HEK293T (cell line): ENCODE measurements at regions not wholly inside any gene's neighbourhood (a gene's known extent, or its start where the extent isn't known, plus 50 kb on each side); places are given as distances from the start of the nearest gene placed in this dataset.

Experiments
- CTCF ChIA-PET: fragments of 350-600 bp; formaldehyde crosslinking; extraction: SDS; loops from one replicate; lab custom pipeline; 2021; ENCODE audit warnings: antibody characterized with exemption, inconsistent platforms; lab: Yijun Ruan, JAX
- POLR2A ChIA-PET: fragments of 350-600 bp; formaldehyde crosslinking; extraction: SDS; loops from one replicate; lab custom pipeline; 2020; ENCODE audit warnings: antibody characterized with exemption, inconsistent platforms; lab: Yijun Ruan, JAX
- DNase-seq: peaks from one replicate; pipeline ENCODE4 v3.0.0; 2012; ENCODE audit warnings: mixed read lengths; ENCODE audit errors: extremely low spot score
- ARNT ChIP-seq: fragments of 450-650 bp; IDR thresholded peaks from 2 replicates; pipeline ENCODE4 v1.6.1; 2017; ENCODE audit warnings: mild to moderate bottlenecking
- BHLHE40 ChIP-seq: fragments of 450-650 bp; IDR thresholded peaks from 2 replicates; pipeline ENCODE4 v1.6.1; 2016; ENCODE audit warnings: mild to moderate bottlenecking, moderate library complexity, borderline replicate concordance
- CTBP1 ChIP-seq: fragments of 450-650 bp; IDR thresholded peaks from 2 replicates; pipeline ENCODE4 v1.6.1; 2016; ENCODE audit warnings: borderline replicate concordance
- ELF4 ChIP-seq: fragments of 450-650 bp; IDR thresholded peaks from 2 replicates; pipeline ENCODE4 v1.6.1; 2017; ENCODE audit warnings: antibody characterized with exemption
- FOXA1 ChIP-seq: fragments of 450-650 bp; IDR thresholded peaks from 2 replicates; pipeline ENCODE4 v1.6.1; 2016; ENCODE audit warnings: mild to moderate bottlenecking
- FOXK2 ChIP-seq: fragments of 450-650 bp; IDR thresholded peaks from 2 replicates; pipeline ENCODE4 v1.6.1; 2016; ENCODE audit warnings: mild to moderate bottlenecking
- FOXM1 ChIP-seq: fragments of 450-650 bp; IDR thresholded peaks from 2 replicates; pipeline ENCODE4 v1.6.1; 2017; ENCODE audit warnings: mild to moderate bottlenecking, borderline replicate concordance
- HDGF ChIP-seq: fragments of 450-650 bp; IDR thresholded peaks from 2 replicates; pipeline ENCODE4 v1.6.1; 2017; ENCODE audit warnings: antibody characterized with exemption, borderline replicate concordance
- L3MBTL2 ChIP-seq: fragments of 450-650 bp; conservative IDR thresholded peaks from 2 replicates; pipeline ENCODE4 v1.6.1; 2016; ENCODE audit warnings: mild to moderate bottlenecking
- LEF1 ChIP-seq: fragments of 450-650 bp; IDR thresholded peaks from 2 replicates; pipeline ENCODE4 v1.6.1; 2017; ENCODE audit warnings: mild to moderate bottlenecking, borderline replicate concordance
- NFRKB ChIP-seq: fragments of 450-650 bp; IDR thresholded peaks from 2 replicates; pipeline ENCODE4 v1.6.1; 2016; ENCODE audit warnings: mild to moderate bottlenecking, moderate library complexity
- PKNOX1 ChIP-seq: fragments of 450-650 bp; IDR thresholded peaks from 2 replicates; pipeline ENCODE4 v1.6.1; 2016
- SP1 ChIP-seq: fragments of 450-650 bp; IDR thresholded peaks from 2 replicates; pipeline ENCODE4 v1.6.1; 2017
- SUZ12 ChIP-seq: fragments of 450-650 bp; IDR thresholded peaks from 2 replicates; pipeline ENCODE4 v1.6.1; 2016; ENCODE audit warnings: mild to moderate bottlenecking
- TARDBP ChIP-seq: fragments of 450-650 bp; IDR thresholded peaks from 2 replicates; pipeline ENCODE4 v1.6.1; 2016
- ZNF384 ChIP-seq: fragments of 450-650 bp; IDR thresholded peaks from 2 replicates; pipeline ENCODE4 v1.6.1; 2016

GRCh38 chr6:14462566-14462965 lies 345.0 kb downstream of the CD83 start:
- ChIA-PET POLR2A (no interaction called here), CTCF (interaction anchor here (0.8 kb wide), 1 partner anchor 13 kb away, joined by 3 read pairs; no protein-coding TSS in a partner anchor)
- DNase-seq: no peak
- TF ChIP-seq PKNOX1 (no peak), ARNT (no peak), SP1 (no peak), TARDBP (no peak), SUZ12 (no peak), FOXM1 (no peak), FOXK2 (no peak), CTBP1 (no peak), ZNF384 (no peak)

GRCh38 chr6:14463110-14463509 lies 345.5 kb downstream of the CD83 start:
- no peak for DNase-seq
- ChIA-PET POLR2A (no interaction called here), CTCF (interaction anchor here (0.8 kb wide), 1 partner anchor 13 kb away, joined by 3 read pairs; no protein-coding TSS in a partner anchor)
- TF ChIP-seq CTBP1 (no peak), ZNF384 (no peak), TARDBP (no peak), NFRKB (no peak), ARNT (no peak), LEF1 (no peak), SUZ12 (no peak), L3MBTL2 (no peak), FOXA1 (no peak), ELF4 (no peak), BHLHE40 (no peak), SP1 (no peak), HDGF (no peak), FOXM1 (no peak), PKNOX1 (no peak), FOXK2 (no peak)

GRCh38 chr6:14464055-14464454 lies 346.5 kb downstream of the CD83 start:
- TF ChIP-seq L3MBTL2 (peak; percentile 39; the same call in 1 of the 2 replicates), BHLHE40 (no peak)
- POLR2A ChIA-PET: no interaction called here
- CTCF ChIA-PET: no interaction called here
- no peak for DNase-seq

GRCh38 chr6:14464716-14465115 lies 347.1 kb downstream of the CD83 start:
- ChIA-PET POLR2A (no interaction called here), CTCF (interaction anchor here (0.9 kb wide), 1 partner anchor 925 kb away, joined by 4 read pairs; no protein-coding TSS in a partner anchor)
- no peak for DNase-seq
- no peak for TF ChIP-seq PKNOX1
- no peak for TF ChIP-seq FOXM1
- TF ChIP-seq LEF1: no peak
- no peak for TF ChIP-seq SP1
- no peak for TF ChIP-seq FOXA1
- no peak for TF ChIP-seq ZNF384
- TF ChIP-seq BHLHE40: no peak
- TF ChIP-seq NFRKB: no peak
- no peak for TF ChIP-seq HDGF

- CTCF ChIA-PET: no interaction called here
- no peak for DNase-seq
- POLR2A ChIA-PET: no interaction called here
- no peak for TF ChIP-seq FOXK2
- TF ChIP-seq NFRKB: no peak
- TF ChIP-seq FOXA1: no peak
- no peak for TF ChIP-seq PKNOX1
- no peak for TF ChIP-seq ZNF384
- TF ChIP-seq SP1: no peak
- no peak for TF ChIP-seq LEF1
- TF ChIP-seq CTBP1: no peak
- no peak for TF ChIP-seq BHLHE40
- no peak for TF ChIP-seq ELF4
- TF ChIP-seq SUZ12: no peak
- TF ChIP-seq ARNT: no peak
- TF ChIP-seq L3MBTL2: no peak
- no peak for TF ChIP-seq HDGF
- TF ChIP-seq FOXM1: no peak
- TF ChIP-seq TARDBP: no peak
Measured at GRCh38 chr6:14466278-14466677, 348.7 kb downstream of the CD83 start.

GRCh38 chr6:14467591-14467990 lies 350.0 kb downstream of the CD83 start:
- no peak for TF ChIP-seq ZNF384
- TF ChIP-seq SP1: no peak
- TF ChIP-seq CTBP1: no peak
- TF ChIP-seq LEF1: no peak
- TF ChIP-seq SUZ12: no peak
- TF ChIP-seq L3MBTL2: no peak
- TF ChIP-seq BHLHE40: no peak
- no peak for TF ChIP-seq FOXM1
- TF ChIP-seq ELF4: no peak
- TF ChIP-seq FOXA1: no peak
- no peak for TF ChIP-seq NFRKB
- no peak for TF ChIP-seq FOXK2
- no peak for TF ChIP-seq PKNOX1
- no peak for TF ChIP-seq ARNT
- no peak for TF ChIP-seq HDGF
- TF ChIP-seq TARDBP: no peak
- CTCF ChIA-PET: no interaction called here
- no peak for DNase-seq
- POLR2A ChIA-PET: no interaction called here
